HG03571 (cell line): ENCODE measurements at regions not wholly inside any gene's neighbourhood (a gene's known extent, or its start where the extent isn't known, plus 50 kb on each side); places are given as distances from the start of the nearest gene placed in this dataset.
"Not testable (repeated sequence)": the region's sequence is repeated elsewhere in the genome, so short reads cannot be mapped to it uniquely, and the experiment has no call there.

ENCODE experiments used
- ATAC-seq: cut with Tn5 transposase; IDR thresholded peaks from one replicate; pipeline ENCODE4 v1.9.1; 2021; ENCODE audit not compliant: unreplicated experiment

- ATAC-seq, result no peak
Measured at GRCh38 chr6:145118224-145118623, 617.1 kb downstream of the EPM2A start.

GRCh38 chr6:145119081-145119480, 616.2 kb downstream of the EPM2A start:
- no peak for ATAC-seq

GRCh38 chr6:145132709-145133108, 602.6 kb downstream of the EPM2A start:
- no peak for ATAC-seq

- ATAC-seq, result no peak
Measured at GRCh38 chr6:145135702-145136101, 599.6 kb downstream of the EPM2A start.

GRCh38 chr6:145137425-145137824, 597.9 kb downstream of the EPM2A start:
- no peak for ATAC-seq

- ATAC-seq, result no peak
Measured at GRCh38 chr6:145138469-145139139, 596.7 kb downstream of the EPM2A start.

- ATAC-seq, result no peak
Measured at GRCh38 chr6:145139140-145139850, 596.0 kb downstream of the EPM2A start.

- no peak for ATAC-seq
Measured at GRCh38 chr6:145139895-145140294, 595.4 kb downstream of the EPM2A start.

GRCh38 chr6:145141572-145141971, 593.7 kb downstream of the EPM2A start:
- ATAC-seq, result no peak

- ATAC-seq, result no peak
Measured at GRCh38 chr6:145142958-145143357, 592.4 kb downstream of the EPM2A start.

- ATAC-seq, result no peak
Measured at GRCh38 chr6:145143379-145143778, 591.9 kb downstream of the EPM2A start.

GRCh38 chr6:145147559-145147958, 587.8 kb downstream of the EPM2A start:
- ATAC-seq, result no peak

- no peak for ATAC-seq
Measured at GRCh38 chr6:145147981-145148749, 587.2 kb downstream of the EPM2A start.

- ATAC-seq, result no peak
Measured at GRCh38 chr6:145148776-145149175, 586.5 kb downstream of the EPM2A start.

GRCh38 chr6:145151624-145152023, 583.7 kb downstream of the EPM2A start:
- no peak for ATAC-seq

GRCh38 chr6:145153495-145153894, 581.8 kb downstream of the EPM2A start:
- ATAC-seq, result no peak

GRCh38 chr6:145155411-145155810, 579.9 kb downstream of the EPM2A start:
- no peak for ATAC-seq

- no peak for ATAC-seq
Measured at GRCh38 chr6:145155873-145156782, 579.2 kb downstream of the EPM2A start.

GRCh38 chr6:145158636-145159035, 576.7 kb downstream of the EPM2A start:
- not testable (repeated sequence) for ATAC-seq

- no peak for ATAC-seq
Measured at GRCh38 chr6:145159921-145160320, 575.4 kb downstream of the EPM2A start.

- no peak for ATAC-seq
Measured at GRCh38 chr6:145161501-145161900, 573.8 kb downstream of the EPM2A start.
